Small intestine (tissue), 7 donors: ENCODE measurements at regions not wholly inside any gene's neighbourhood (a gene's known extent, or its start where the extent isn't known, plus 50 kb on each side); places are given as distances from the start of the nearest gene placed in this dataset.

Source experiments
- DNase-seq, 2 donors: peaks; one replicate each; pipeline versions ENCODE4 v3.0.0 to v3.0.0-alpha.2; 2013
- FAIRE-seq: peaks from 2 replicates; lab custom pipeline; 2012; peaks lifted over from hg19 to GRCh38; lab: Jason Lieb, UNC
- H3K27ac ChIP-seq, 3 donors: one replicate each; pipeline ENCODE4 v1.5.1; 2013; ENCODE audit warnings: low read length in 2 of 3, mild to moderate bottlenecking in 2 of 3, control low read depth in 1 of 3, inconsistent platforms in 1 of 3, low read depth in 1 of 3, moderate library complexity in 1 of 3
- H3K27me3 ChIP-seq, 3 donors: one replicate each; pipeline ENCODE4 v1.6.1; 2013; ENCODE audit warnings: low read length in 3 of 3, inconsistent platforms in 1 of 3; ENCODE audit not compliant: control insufficient read depth in 3 of 3, insufficient read depth in 3 of 3
- H3K36me3 ChIP-seq, 3 donors: one replicate each; pipeline ENCODE4 v1.6.1; 2013; ENCODE audit warnings: low read length in 3 of 3, inconsistent platforms in 1 of 3, low read depth in 1 of 3, mild to moderate bottlenecking in 1 of 3, moderate library complexity in 1 of 3; ENCODE audit not compliant: control insufficient read depth in 3 of 3, insufficient read depth in 2 of 3
- H3K4me1 ChIP-seq, 3 donors: one replicate each; pipeline ENCODE4 v1.6.1; 2013; ENCODE audit warnings: low read length in 2 of 3, inconsistent platforms in 1 of 3, low read depth in 1 of 3, mild to moderate bottlenecking in 1 of 3, moderate library complexity in 1 of 3; ENCODE audit not compliant: control insufficient read depth in 3 of 3, insufficient read depth in 2 of 3
- H3K4me3 ChIP-seq, 3 donors: one replicate each; pipeline ENCODE4 v1.5.1; 2013; ENCODE audit warnings: low read length in 3 of 3, control low read depth in 1 of 3, inconsistent platforms in 1 of 3, low read depth in 1 of 3, mild to moderate bottlenecking in 1 of 3, moderate library complexity in 1 of 3
- H3K9me3 ChIP-seq, 2 donors: one replicate each; pipeline ENCODE4 v1.6.1; 2013; ENCODE audit warnings: low read depth in 1 of 2, low read length in 1 of 2; ENCODE audit not compliant: control insufficient read depth in 2 of 2, insufficient read depth in 1 of 2
- WGBS, 3 donors: extraction: QIAGEN DNeasy Blood & Tissue Kit; methylation state at CpG; one replicate each; pipeline ENCODE4 v1.1.7; 2013; 5-methylcytosine and 5-hydroxymethylcytosine counted together
- donor health status: healthy with polysubstance abuse.
- donor health status: control.
- donor health status: control.
- donor health status: Bipolar disorder and iron deficiency.
- donor health status: healthy.

- 58 to 67% (median 66%) methylated on average over 15 of the region's 15 CpGs for WGBS, 3 donors
- Histone ChIP-seq H3K27ac (no peak overlapping the region), H3K36me3 (no peaks in the 10 kb centered on the region), H3K9me3 (no peaks in the 10 kb centered on the region), H3K27me3 (no peaks in the 10 kb centered on the region), H3K4me1 (no peaks in the 10 kb centered on the region), H3K4me3 (no peak overlapping the region)
- FAIRE-seq (no peak), DNase-seq (no peak)
These were observed 115.8 kb upstream of the SLIT3 start for GRCh38 chr5:169416583-169417196.

- no peak overlapping the region for H3K4me3 ChIP-seq
- FAIRE-seq (no peak), DNase-seq (no peak)
- H3K27me3 ChIP-seq = no peaks in the 10 kb centered on the region
- H3K27ac ChIP-seq = no peak overlapping the region
- H3K9me3 ChIP-seq = no peaks in the 10 kb centered on the region
- H3K4me1 ChIP-seq = no peaks in the 10 kb centered on the region
- WGBS, 3 donors = 55 to 78% (median 56%) methylated on average over 5 of the region's 5 CpGs
- H3K36me3 ChIP-seq = no peaks in the 10 kb centered on the region
These were observed 115.0 kb upstream of the SLIT3 start for GRCh38 chr5:169415948-169416347.

GRCh38 chr5:169415371-169415770, 114.4 kb upstream of the SLIT3 start:
- FAIRE-seq (no peak), DNase-seq (no peak)
- H3K27ac ChIP-seq = no peak overlapping the region
- no peaks in the 10 kb centered on the region for H3K4me1 ChIP-seq
- H3K4me3 ChIP-seq = no peak overlapping the region
- H3K27me3 ChIP-seq = no peaks in the 10 kb centered on the region
- 52 to 74% (median 60%) methylated on average over 4 of the region's 4 CpGs for WGBS, 3 donors
- no peaks in the 10 kb centered on the region for H3K9me3 ChIP-seq
- no peaks in the 10 kb centered on the region for H3K36me3 ChIP-seq

- WGBS, 3 donors = 49 to 64% (median 52%) methylated on average over 2 of the region's 2 CpGs
- no peak for FAIRE-seq
- Histone ChIP-seq H3K4me1 (no peaks in the 10 kb centered on the region), H3K27ac (no peak overlapping the region), H3K9me3 (no peaks in the 10 kb centered on the region), H3K27me3 (no peaks in the 10 kb centered on the region), H3K4me3 (no peak overlapping the region), H3K36me3 (no peaks in the 10 kb centered on the region)
- no peak for DNase-seq
These were observed 112.5 kb upstream of the SLIT3 start for GRCh38 chr5:169413416-169413815.

DNA sequence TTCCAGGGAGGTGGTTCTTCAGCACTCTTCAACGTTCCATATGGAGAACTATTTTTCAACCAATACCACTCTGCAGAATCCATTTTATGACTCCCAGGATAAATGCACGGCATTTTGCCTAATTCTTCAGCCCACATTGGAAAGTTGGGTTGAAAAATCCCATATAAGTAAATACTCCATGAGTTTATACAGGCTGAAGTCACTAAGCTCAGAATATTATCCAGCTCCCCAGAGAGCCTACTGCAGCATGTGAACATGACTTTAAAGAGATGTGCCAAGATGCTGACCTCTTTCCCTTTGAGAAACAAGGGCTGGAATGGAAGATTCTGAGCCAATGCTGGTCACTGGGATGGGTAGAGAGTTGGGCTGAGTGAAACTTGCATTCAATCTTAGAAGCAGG, 111.9 kb upstream of the SLIT3 start:
- no peak for DNase-seq
- Histone ChIP-seq H3K4me1 (no peaks in the 10 kb centered on the region), H3K27me3 (no peaks in the 10 kb centered on the region), H3K27ac (no peak overlapping the region), H3K4me3 (no peak overlapping the region), H3K36me3 (no peaks in the 10 kb centered on the region), H3K9me3 (no peaks in the 10 kb centered on the region)
- 23 to 53% (median 39%) methylated on average over 2 of the region's 2 CpGs for WGBS, 3 donors
- FAIRE-seq = no peak

DNA sequence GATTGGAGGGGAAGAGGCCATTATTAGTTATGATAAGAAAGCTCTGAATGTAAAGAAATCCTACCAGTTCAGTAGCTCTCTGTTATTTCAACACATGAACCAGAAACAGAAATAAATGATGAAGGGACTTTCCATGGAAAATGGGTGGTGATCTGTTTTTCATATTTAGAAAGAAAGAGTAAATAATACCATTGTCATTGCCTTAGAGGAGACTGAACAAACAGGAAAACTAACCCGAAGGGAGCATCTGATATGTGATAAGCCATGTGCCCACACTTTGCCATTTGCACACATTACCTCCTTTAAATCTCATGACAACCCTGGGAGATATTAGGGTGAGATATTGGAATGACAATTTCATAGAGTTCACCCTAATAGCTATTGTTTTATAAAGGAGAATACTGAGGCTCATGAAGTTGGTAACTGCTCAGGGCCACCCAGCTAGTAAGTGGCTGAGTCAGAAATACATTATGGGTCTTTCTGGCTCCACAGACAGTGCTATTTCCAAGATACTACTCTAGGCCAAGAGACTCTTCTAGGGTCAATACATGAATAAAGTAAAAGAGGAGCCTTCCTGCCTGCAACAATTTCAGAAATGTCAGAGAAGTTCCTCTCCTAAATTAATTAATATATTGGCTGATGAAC, 111.0 kb upstream of the SLIT3 start:
- H3K9me3 ChIP-seq = no peaks in the 10 kb centered on the region
- H3K4me3 ChIP-seq = no peak overlapping the region
- no peak for DNase-seq
- H3K36me3 ChIP-seq = no peaks in the 10 kb centered on the region
- no peak overlapping the region for H3K27ac ChIP-seq
- no peaks in the 10 kb centered on the region for H3K4me1 ChIP-seq
- FAIRE-seq = no peak
- WGBS, 3 donors = 32 to 56% (median 52%) methylated on average over 1 of the region's 1 CpG
- H3K27me3 ChIP-seq = no peaks in the 10 kb centered on the region

DNA sequence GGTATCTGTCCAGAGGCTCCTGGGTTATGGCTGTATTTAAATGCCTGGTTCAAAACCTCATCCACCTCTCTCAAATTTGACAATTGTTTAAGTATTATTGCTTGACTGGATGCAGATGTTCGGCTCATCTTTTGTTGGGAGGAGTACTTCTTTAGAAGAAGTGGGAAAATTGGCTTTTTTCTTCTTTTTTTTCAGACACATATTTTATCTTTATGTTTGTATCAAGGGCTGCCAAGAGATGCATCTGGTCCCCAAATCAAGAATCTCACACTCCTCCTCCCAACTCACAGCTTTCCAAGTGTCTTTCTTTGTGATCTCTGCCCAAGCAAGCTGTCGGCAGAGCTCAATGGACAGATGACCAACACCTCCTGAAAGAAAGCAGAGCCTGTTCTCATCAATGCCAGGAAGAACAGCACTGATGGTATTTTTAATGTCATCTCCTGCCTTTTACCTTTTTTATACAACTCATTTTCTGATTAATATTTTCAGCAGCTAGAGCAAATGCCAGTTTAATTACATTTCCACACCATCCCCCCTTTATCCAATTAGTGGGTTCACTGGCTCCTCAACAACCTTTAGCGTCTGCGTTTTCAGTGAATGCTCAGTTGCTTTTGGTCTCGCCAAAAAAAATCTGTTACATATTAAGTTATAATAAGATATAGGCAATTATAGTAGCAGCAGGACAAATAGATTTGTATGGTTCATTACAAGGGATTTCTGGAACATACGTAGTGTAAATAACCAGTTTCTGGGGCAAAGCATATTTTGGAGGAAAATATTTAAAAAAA, 110.3 kb upstream of the SLIT3 start:
- 73 to 85% (median 75%) methylated on average over 6 of the region's 6 CpGs for WGBS, 3 donors
- Histone ChIP-seq H3K36me3 (no peaks in the 10 kb centered on the region), H3K9me3 (no peaks in the 10 kb centered on the region), H3K4me3 (no peak overlapping the region), H3K4me1 (no peaks in the 10 kb centered on the region), H3K27ac (no peak overlapping the region), H3K27me3 (no peaks in the 10 kb centered on the region)
- DNase-seq (no peak), FAIRE-seq (no peak)

- 67 to 84% (median 68%) methylated on average over 1 of the region's 1 CpG for WGBS, 3 donors
- DNase-seq (no peak), FAIRE-seq (no peak)
- Histone ChIP-seq H3K9me3 (no peaks in the 10 kb centered on the region), H3K36me3 (no peaks in the 10 kb centered on the region), H3K4me1 (no peaks in the 10 kb centered on the region), H3K27ac (no peak overlapping the region), H3K27me3 (no peaks in the 10 kb centered on the region), H3K4me3 (no peak overlapping the region)
These were observed 107.8 kb upstream of the SLIT3 start for GRCh38 chr5:169408731-169409130.
